Lower leg skin (tissue), 4 donors: ENCODE measurements at regions not wholly inside any gene's neighbourhood (a gene's known extent, or its start where the extent isn't known, plus 50 kb on each side); places are given as distances from the start of the nearest gene placed in this dataset.

Source experiments
- DNase-seq, 2 donors: peaks; one replicate each; pipeline ENCODE4 v3.0.0-alpha.2; 2019; ENCODE audit warnings: low spot score in 2 of 2
- H3K4me3 ChIP-seq: fragments of 200-600 bp; sonication (generic); 2 replicates; pipeline ENCODE4 v1.5.1; 2017; ENCODE audit warnings: mild to moderate bottlenecking, low read depth; ENCODE audit not compliant: poor library complexity, severe bottlenecking
- CTCF ChIP-seq, 3 donors: fragments of 450-650 bp; IDR thresholded peaks; one replicate each; pipeline ENCODE4 v1.5.1; 2016; ENCODE audit warnings: antibody characterized with exemption in 3 of 3, mild to moderate bottlenecking in 3 of 3, moderate library complexity in 2 of 3
- POLR2A ChIP-seq, 2 donors: fragments of 450-650 bp; IDR thresholded peaks; one replicate each; pipeline ENCODE4 v1.6.1; 2016 to 2017; ENCODE audit warnings: antibody characterized with exemption in 2 of 2, mild to moderate bottlenecking in 1 of 2, moderate library complexity in 1 of 2
- WGBS, 2 donors: methylation state at CpG; one replicate each; pipeline ENCODE4 v1.1.5; 2018; 5-methylcytosine and 5-hydroxymethylcytosine counted together
- intact Hi-C: fragments of 100-400 bp; cut with DNase I; formaldehyde crosslinking; loops from one replicate; pipeline ENCODE4 v1.15.0; 2023; ENCODE audit warnings: low total_unique reads

GRCh38 chr11:106395716-106396349 is 318.4 kb downstream of the AASDHPPT start:
- 94% methylated on average over 10 of the region's 10 CpGs for WGBS, 2 donors
- TF ChIP-seq CTCF (IDR thresholded peaks at IDR 0.05) (no peak), POLR2A (IDR thresholded peaks at IDR 0.05) (no peak)
- intact Hi-C loops, result no loop called here
- no peak for DNase-seq
- no peak overlapping the region for H3K4me3 ChIP-seq

- 39 to 52% methylated on average over 9 of the region's 9 CpGs for WGBS, 2 donors
- no peak for DNase-seq
- intact Hi-C loops, result no loop called here
- TF ChIP-seq CTCF (IDR thresholded peaks at IDR 0.05) (no peak), POLR2A (IDR thresholded peaks at IDR 0.05) (no peak)
- H3K4me3 ChIP-seq, result no peak overlapping the region
Measured at GRCh38 chr11:106397787-106398501, 320.5 kb downstream of the AASDHPPT start.

GRCh38 chr11:106398502-106399075 is 321.1 kb downstream of the AASDHPPT start:
- no peak overlapping the region for H3K4me3 ChIP-seq
- 39 to 51% methylated on average over 5 of the region's 5 CpGs for WGBS, 2 donors
- intact Hi-C loops, result no loop called here
- no peak for TF ChIP-seq POLR2A (IDR thresholded peaks at IDR 0.05)
- no peak for TF ChIP-seq CTCF (IDR thresholded peaks at IDR 0.05)
- DNase-seq, result no peak

- DNase-seq, result peak; percentile 40 to 89
- no peak overlapping the region for H3K4me3 ChIP-seq
- WGBS, 2 donors, result 16 to 30% methylated on average over 3 of the region's 3 CpGs
- intact Hi-C loops, result no loop called here
- TF ChIP-seq POLR2A (IDR thresholded peaks at IDR 0.05), result no peak
Measured at GRCh38 chr11:106399076-106399511, 321.6 kb downstream of the AASDHPPT start.

- WGBS, 2 donors, result 74 to 88% methylated on average over 4 of the region's 4 CpGs
- TF ChIP-seq CTCF (IDR thresholded peaks at IDR 0.05), result no peak
- no peak for TF ChIP-seq POLR2A (IDR thresholded peaks at IDR 0.05)
- no peak overlapping the region for H3K4me3 ChIP-seq
- intact Hi-C loops, result no loop called here
- no peak for DNase-seq
Measured at GRCh38 chr11:106399624-106400023, 322.2 kb downstream of the AASDHPPT start.

GRCh38 chr11:106400949-106401570 is 323.6 kb downstream of the AASDHPPT start:
- TF ChIP-seq CTCF (IDR thresholded peaks at IDR 0.05) (no peak), POLR2A (IDR thresholded peaks at IDR 0.05) (no peak)
- WGBS, 2 donors, result 86 to 89% methylated on average over 5 of the region's 5 CpGs
- intact Hi-C loops, result no loop called here
- DNase-seq, result no peak
- no peak overlapping the region for H3K4me3 ChIP-seq
